Non-pigmented ciliary epithelial cell (primary cell): ENCODE measurements at regions not wholly inside any gene's neighbourhood (a gene's known extent, or its start where the extent isn't known, plus 50 kb on each side); places are given as distances from the start of the nearest gene placed in this dataset.

Experiments used
- DNase-seq: peaks from one replicate; pipeline ENCODE4 v3.0.0-alpha.2; 2010; ENCODE audit warnings: low read depth

- no peak for DNase-seq
These were observed 267.0 kb downstream of the NOL4 start for GRCh38 chr18:33957707-33958106.

- DNase-seq: peak; percentile 23
These were observed 273.7 kb downstream of the NOL4 start for GRCh38 chr18:33951031-33951430.

GRCh38 chr18:33946336-33946735 lies 278.4 kb downstream of the NOL4 start:
- no peak for DNase-seq

- no peak for DNase-seq
These were observed 280.2 kb downstream of the NOL4 start for GRCh38 chr18:33944493-33944892.

- DNase-seq: no peak
These were observed 287.4 kb downstream of the NOL4 start for GRCh38 chr18:33937270-33937816.

GRCh38 chr18:33934258-33934657 lies 290.5 kb downstream of the NOL4 start:
- DNase-seq: no peak

GRCh38 chr18:33928231-33928630 lies 296.5 kb downstream of the NOL4 start:
- peak; percentile 44 for DNase-seq

- DNase-seq: no peak
These were observed 300.1 kb downstream of the NOL4 start for GRCh38 chr18:33924576-33924975.

GRCh38 chr18:33923980-33924379 lies 300.7 kb downstream of the NOL4 start:
- no peak for DNase-seq

- DNase-seq: no peak
These were observed 306.1 kb downstream of the NOL4 start for GRCh38 chr18:33918571-33918970.

- no peak for DNase-seq
These were observed 308.5 kb downstream of the NOL4 start for GRCh38 chr18:33916200-33916599.

GRCh38 chr18:33914399-33914798 lies 310.3 kb downstream of the NOL4 start:
- no peak for DNase-seq

GRCh38 chr18:33906046-33906445 lies 318.7 kb downstream of the NOL4 start:
- peak; percentile 52 for DNase-seq

GRCh38 chr18:33901894-33902512 lies 322.7 kb downstream of the NOL4 start:
- DNase-seq: no peak

GRCh38 chr18:33900638-33901037 lies 322.6 kb downstream of the ASXL3 start:
- no peak for DNase-seq

- no peak for DNase-seq
These were observed 320.4 kb downstream of the ASXL3 start for GRCh38 chr18:33898427-33898826.

- DNase-seq: no peak
These were observed 300.2 kb downstream of the ASXL3 start for GRCh38 chr18:33878213-33878612.

GRCh38 chr18:33875029-33875565 lies 297.1 kb downstream of the ASXL3 start:
- DNase-seq: no peak

- DNase-seq: no peak
These were observed 295.1 kb downstream of the ASXL3 start for GRCh38 chr18:33873112-33873511.

- no peak for DNase-seq
These were observed 293.5 kb downstream of the ASXL3 start for GRCh38 chr18:33871363-33872025.

- DNase-seq: peak; percentile 42
These were observed 292.0 kb downstream of the ASXL3 start for GRCh38 chr18:33870059-33870458.

GRCh38 chr18:33866386-33866785 lies 288.4 kb downstream of the ASXL3 start:
- no peak for DNase-seq

GRCh38 chr18:33863912-33864311 lies 285.9 kb downstream of the ASXL3 start:
- DNase-seq: no peak

GRCh38 chr18:33854827-33855139 lies 276.8 kb downstream of the ASXL3 start:
- DNase-seq: no peak
